SK-N-SH treated with all-trans-retinoic acid at 6 μM for 48 hours (cell line): ENCODE measurements at regions not wholly inside any gene's neighbourhood (a gene's known extent, or its start where the extent isn't known, plus 50 kb on each side); places are given as distances from the start of the nearest gene placed in this dataset.
A peak's percentile ranks its signal among the peaks of the same experiment; 100 is the strongest.

Source experiments
- ATAC-seq: fragments of 200-7000 bp; cut with Tn5 transposase; 3 replicates; pipeline ENCODE4 v1.9.1; 2020; ENCODE audit warnings: mild to moderate bottlenecking, moderate library complexity
- ARNTL ChIP-seq: fragments of 450-650 bp; formaldehyde crosslinking; IDR thresholded peaks from 2 replicates; pipeline ENCODE4 v1.5.0; 2020; ENCODE audit warnings: low read depth, mild to moderate bottlenecking, moderate library complexity, borderline replicate concordance
- CREB5 ChIP-seq: fragments of 250-450 bp; sonication (Bioruptor Pico); IDR thresholded peaks from 2 replicates; pipeline ENCODE4 v1.5.1; 2020; ENCODE audit warnings: low read depth, mild to moderate bottlenecking, moderate library complexity
- CSDC2 ChIP-seq: fragments of 250-450 bp; sonication (Bioruptor Pico); IDR thresholded peaks from 2 replicates; pipeline ENCODE4 v1.5.0; 2020; ENCODE audit warnings: mild to moderate bottlenecking, moderate library complexity
- CSRNP3 ChIP-seq: fragments of 250-450 bp; sonication (Bioruptor Pico); IDR thresholded peaks from 2 replicates; pipeline ENCODE4 v1.5.1; 2021; ENCODE audit warnings: mild to moderate bottlenecking, moderate library complexity
- GLIS3 ChIP-seq: fragments of 250-450 bp; sonication (Bioruptor Pico); IDR thresholded peaks from 2 replicates; pipeline ENCODE4 v1.5.0; 2020; ENCODE audit warnings: mild to moderate bottlenecking, moderate library complexity
- ISL1 ChIP-seq: fragments of 250-450 bp; sonication (Bioruptor Pico); IDR thresholded peaks from 2 replicates; pipeline ENCODE4 v2.1.2; 2022; ENCODE audit warnings: mild to moderate bottlenecking, moderate library complexity
- OSR1 ChIP-seq: fragments of 250-450 bp; sonication (Bioruptor Pico); IDR thresholded peaks from 2 replicates; pipeline ENCODE4 v1.8.0; 2022; ENCODE audit warnings: moderate library complexity, mild to moderate bottlenecking, inconsistent platforms
- PATZ1 ChIP-seq: fragments of 250-450 bp; sonication (Bioruptor Pico); IDR thresholded peaks from 2 replicates; pipeline ENCODE4 v1.8.0; 2020; ENCODE audit warnings: mild to moderate bottlenecking, moderate library complexity, borderline replicate concordance
- POU6F1 ChIP-seq: fragments of 250-450 bp; sonication (Bioruptor Pico); IDR thresholded peaks from 2 replicates; pipeline ENCODE4 v1.8.0; 2021; ENCODE audit warnings: low read depth, mild to moderate bottlenecking, moderate library complexity, borderline replicate concordance
- PPARA ChIP-seq: fragments of 250-450 bp; sonication (Bioruptor Pico); IDR thresholded peaks from 2 replicates; pipeline ENCODE4 v1.5.0; 2020; ENCODE audit warnings: mild to moderate bottlenecking, borderline replicate concordance
- RARB ChIP-seq: fragments of 250-450 bp; sonication (Bioruptor Pico); IDR thresholded peaks from 2 replicates; pipeline ENCODE4 v1.8.0; 2021; ENCODE audit warnings: mild to moderate bottlenecking, moderate library complexity
- SNAI2 ChIP-seq: fragments of 250-450 bp; sonication (Bioruptor Pico); IDR thresholded peaks from 2 replicates; pipeline ENCODE4 v1.5.0; 2020; ENCODE audit warnings: mild to moderate bottlenecking, moderate library complexity
- TCF4 ChIP-seq: fragments of 250-450 bp; sonication (Bioruptor Pico); IDR thresholded peaks from 2 replicates; pipeline ENCODE4 v1.8.0; 2021; ENCODE audit warnings: mild to moderate bottlenecking, moderate library complexity, borderline replicate concordance
- TOX ChIP-seq: fragments of 250-450 bp; sonication (Bioruptor Pico); IDR thresholded peaks from 2 replicates; pipeline ENCODE4 v1.8.0; 2021; ENCODE audit warnings: mild to moderate bottlenecking, moderate library complexity, borderline replicate concordance
- TSHZ2 ChIP-seq: fragments of 250-450 bp; sonication (Bioruptor Pico); IDR thresholded peaks from 2 replicates; pipeline ENCODE4 v1.5.0; 2020; ENCODE audit warnings: mild to moderate bottlenecking, moderate library complexity
- ZC3H10 ChIP-seq: fragments of 250-450 bp; sonication (Bioruptor Pico); IDR thresholded peaks from 2 replicates; pipeline ENCODE4 v1.5.1; 2021; ENCODE audit warnings: mild to moderate bottlenecking, moderate library complexity
- ZFP3 ChIP-seq: fragments of 250-450 bp; sonication (Bioruptor Pico); IDR thresholded peaks from 2 replicates; pipeline ENCODE4 v1.5.0; 2020; ENCODE audit warnings: mild to moderate bottlenecking, moderate library complexity
- ZFP30 ChIP-seq: fragments of 450-650 bp; formaldehyde crosslinking; IDR thresholded peaks from 2 replicates; pipeline ENCODE4 v1.5.0; 2022; ENCODE audit warnings: mild to moderate bottlenecking, moderate library complexity
- ZNF565 ChIP-seq: fragments of 450-650 bp; formaldehyde crosslinking; conservative IDR thresholded peaks from 2 replicates; pipeline ENCODE4 v1.5.0; 2020; ENCODE audit warnings: low read depth, mild to moderate bottlenecking, moderate library complexity
- ZNF70 ChIP-seq: fragments of 450-650 bp; formaldehyde crosslinking; IDR thresholded peaks from 2 replicates; pipeline ENCODE4 v1.5.0; 2020; ENCODE audit warnings: mild to moderate bottlenecking, moderate library complexity
- ZNF8 ChIP-seq: fragments of 450-650 bp; formaldehyde crosslinking; IDR thresholded peaks from 2 replicates; pipeline ENCODE4 v1.5.0; 2020; ENCODE audit warnings: mild to moderate bottlenecking, moderate library complexity

- ATAC-seq = no peak
- TF ChIP-seq ZC3H10 (CRISPR knock-in tag) (no peak), TOX (CRISPR knock-in tag) (no peak), CSDC2 (no peak), POU6F1 (CRISPR knock-in tag) (no peak), PPARA (CRISPR knock-in tag) (no peak), TCF4 (CRISPR knock-in tag) (no peak), ZNF70 (CRISPR knock-in tag) (no peak), ARNTL (CRISPR knock-in tag) (no peak), ZNF565 (CRISPR knock-in tag) (no peak), SNAI2 (no peak), CSRNP3 (CRISPR knock-in tag) (no peak), OSR1 (CRISPR knock-in tag) (no peak), ISL1 (CRISPR knock-in tag) (no peak), CREB5 (CRISPR knock-in tag) (no peak), ZFP30 (no peak), ZNF8 (no peak), RARB (CRISPR knock-in tag) (no peak), GLIS3 (no peak)
These were observed 985.3 kb upstream of the FAT3 start for GRCh38 chr11:91239359-91239758.

- no peak for TF ChIP-seq ZFP30
- no peak for TF ChIP-seq OSR1 (CRISPR knock-in tag)
- TF ChIP-seq ZNF8 = peak; percentile 66; the same call in 1 of the 2 replicates
- TF ChIP-seq PPARA (CRISPR knock-in tag) = no peak
- TF ChIP-seq ISL1 (CRISPR knock-in tag) = peak; percentile 89
- TF ChIP-seq RARB (CRISPR knock-in tag) = no peak
- TF ChIP-seq TOX (CRISPR knock-in tag) = no peak
- ATAC-seq = peak; percentile 79
These were observed 993.4 kb upstream of the FAT3 start for GRCh38 chr11:91231226-91231625.

GRCh38 chr11:91230647-91231046 is 994.0 kb upstream of the FAT3 start:
- no peak for TF ChIP-seq ZFP3
- no peak for TF ChIP-seq TSHZ2 (CRISPR knock-in tag)
- TF ChIP-seq SNAI2 = no peak
- no peak for TF ChIP-seq CREB5 (CRISPR knock-in tag)
- TF ChIP-seq ZNF565 (CRISPR knock-in tag) = no peak
- no peak for TF ChIP-seq GLIS3
- TF ChIP-seq PATZ1 (CRISPR knock-in tag) = no peak
- no peak for TF ChIP-seq RARB (CRISPR knock-in tag)
- no peak for TF ChIP-seq TCF4 (CRISPR knock-in tag)
- ATAC-seq = no peak; the same call in 2 of the 3 replicates
